ENCODE measurements at regions not wholly inside any gene's neighbourhood (a gene's known extent, or its start where the extent isn't known, plus 50 kb on each side); places are given as distances from the start of the nearest gene placed in this dataset.

- H3K9ac ChIP-seq (ENCODE audit: insufficient read depth, low read depth, low read length): no peak overlapping the region
- no peak overlapping the region for H2AFZ ChIP-seq (ENCODE audit: low read length)
- WGBS (ENCODE audit: low lambda C conversion rate): 6% methylated on average over 1 of the region's 1 CpG
- H3K4me2 ChIP-seq (ENCODE audit: low read depth, low read length): no peak overlapping the region
- H3K27me3 ChIP-seq (ENCODE audit: control insufficient read depth in 1 of 2, insufficient read depth in 2 of 2, low read length in 2 of 2): no peaks in the 10 kb centered on the region
- H3K79me2 ChIP-seq (ENCODE audit: insufficient read depth, low read length): no peaks in the 10 kb centered on the region
- no peak overlapping the region for H3K4me3 ChIP-seq (replicated peaks in 1 of 3; ENCODE audit: insufficient read depth in 1 of 3, low read depth in 2 of 3, low read length in 3 of 3)
- FAIRE-seq: no peak
- intact Hi-C loops (cut with micrococcal nuclease; ENCODE audit: unreplicated experiment) (no loop called here), in situ Hi-C loops (cut with HindIII; ENCODE audit: extremely low pct_ligation_motif_present, low pct_unique_long_range_greater_than_20kb) (no loop called here)
- BruUV-seq (replicated peaks): no TSS peak
- H3K36me3 ChIP-seq (replicated peaks in 1 of 2; ENCODE audit: control insufficient read depth in 1 of 2, insufficient read depth in 2 of 2, low read length in 2 of 2): no peaks in the 10 kb centered on the region
- H3K4me1 ChIP-seq (ENCODE audit: insufficient read depth, low read length): no peaks in the 10 kb centered on the region
- no peaks in the 10 kb centered on the region for H4K20me1 ChIP-seq (ENCODE audit: insufficient read depth, low read length)
- no peak overlapping the region for H3K27ac ChIP-seq (ENCODE audit: extremely low read length, insufficient read depth, low read length)
- ATAC-seq: no peak
- peaks cover 85% of the 10 kb centered on the region for H3K9me3 ChIP-seq (ENCODE audit: low read length)
- ChIA-PET CTCF (ENCODE audit: low intra/inter-chr PET ratio, low total read pairs) (no interaction called here), POLR2A (no interaction called here)
- no peak for DNase-seq (ENCODE audit: low spot score)
- TF ChIP-seq MXD1 (CRISPR knock-in tag; IDR thresholded peaks at IDR 0.05) (no peak), SKIL (CRISPR knock-in tag; IDR thresholded peaks at IDR 0.05; ENCODE audit: borderline replicate concordance) (no peak), NR2C2 (CRISPR knock-in tag; IDR thresholded peaks at IDR 0.05; ENCODE audit: borderline replicate concordance) (no peak), ZNF160 (CRISPR knock-in tag; IDR thresholded peaks at IDR 0.05) (no peak), ZNF3 (CRISPR knock-in tag; IDR thresholded peaks at IDR 0.05) (no peak), FOXK2 (IDR thresholded peaks at IDR 0.05) (no peak), GMEB2 (CRISPR knock-in tag; IDR thresholded peaks at IDR 0.05; ENCODE audit: low read depth) (no peak), ZBED4 (CRISPR knock-in tag; IDR thresholded peaks at IDR 0.05; ENCODE audit: borderline replicate concordance) (no peak), PRDM15 (CRISPR knock-in tag; IDR thresholded peaks at IDR 0.05) (no peak), PHB2 (IDR thresholded peaks at IDR 0.05; ENCODE audit: partially characterized antibody) (no peak)
Observed at GRCh38 chr15:47516972-47517371, 200.3 kb upstream of the SEMA6D start.
